ENCODE measurements at regions not wholly inside any gene's neighbourhood (a gene's known extent, or its start where the extent isn't known, plus 50 kb on each side); places are given as distances from the start of the nearest gene placed in this dataset.

GRCh38 chr20:61056116-61056515 is 195.9 kb upstream of the CDH4 start:
- TF ChIP-seq CTCF (IDR thresholded peaks at IDR 0.05) (no peak), POLR2A (IDR thresholded peaks at IDR 0.05) (no peak)
- Histone ChIP-seq H3K27me3 (no peaks in the 10 kb centered on the region), H3K36me3 (no peaks in the 10 kb centered on the region), H3K4me3 (no peak overlapping the region), H3K9me3 (no peaks in the 10 kb centered on the region), H3K27ac (no peak overlapping the region), H3K4me1 (no peaks in the 10 kb centered on the region)
- no peak for DNase-seq
- intact Hi-C loops (cut with DNase I; ENCODE audit: low total_unique reads) = no loop called here

- H3K36me3 ChIP-seq = no peaks in the 10 kb centered on the region
- intact Hi-C loops (cut with DNase I; ENCODE audit: low total_unique reads) = no loop called here
- TF ChIP-seq CTCF (IDR thresholded peaks at IDR 0.05) (no peak), POLR2A (IDR thresholded peaks at IDR 0.05) (no peak)
Observed at GRCh38 chr20:61056627-61057442, 195.2 kb upstream of the CDH4 start.

GRCh38 chr20:61057443-61058121 is 194.5 kb upstream of the CDH4 start:
- TF ChIP-seq CTCF (IDR thresholded peaks at IDR 0.05) = no peak
- TF ChIP-seq POLR2A (IDR thresholded peaks at IDR 0.05) = no peak
- Histone ChIP-seq H3K4me1 (no peaks in the 10 kb centered on the region), H3K36me3 (no peaks in the 10 kb centered on the region), H3K9me3 (no peaks in the 10 kb centered on the region), H3K27me3 (no peaks in the 10 kb centered on the region), H3K27ac (no peak overlapping the region), H3K4me3 (no peak overlapping the region)
- intact Hi-C loops (cut with DNase I; ENCODE audit: low total_unique reads) = no loop called here
- no peak for DNase-seq

More at GRCh38 chr20:61056627-61057442, 195.2 kb upstream of the CDH4 start:
- Histone ChIP-seq H3K27ac (no peak overlapping the region), H3K4me1 (no peaks in the 10 kb centered on the region), H3K27me3 (no peaks in the 10 kb centered on the region), H3K4me3 (no peak overlapping the region), H3K9me3 (no peaks in the 10 kb centered on the region)
- DNase-seq = no peak

GRCh38 chr20:61061981-61062380 is 190.1 kb upstream of the CDH4 start:
- H3K9me3 ChIP-seq = no peaks in the 10 kb centered on the region
- intact Hi-C loops (cut with DNase I; ENCODE audit: low total_unique reads) = no loop called here
- H3K27ac ChIP-seq = no peak overlapping the region
- H3K36me3 ChIP-seq = no peaks in the 10 kb centered on the region
- TF ChIP-seq CTCF (IDR thresholded peaks at IDR 0.05) (no peak), POLR2A (IDR thresholded peaks at IDR 0.05) (no peak)
- H3K4me3 ChIP-seq = no peak overlapping the region
- H3K27me3 ChIP-seq = no peaks in the 10 kb centered on the region
- DNase-seq = no peak
- no peaks in the 10 kb centered on the region for H3K4me1 ChIP-seq

GRCh38 chr20:61065853-61066252 is 186.2 kb upstream of the CDH4 start:
- TF ChIP-seq POLR2A (IDR thresholded peaks at IDR 0.05) = no peak
- no peak for TF ChIP-seq CTCF (IDR thresholded peaks at IDR 0.05)
- no peak overlapping the region for H3K4me3 ChIP-seq

More at GRCh38 chr20:61065853-61066252, 186.2 kb upstream of the CDH4 start:
- no peaks in the 10 kb centered on the region for H3K27me3 ChIP-seq
- no peaks in the 10 kb centered on the region for H3K4me1 ChIP-seq
- intact Hi-C loops (cut with DNase I; ENCODE audit: low total_unique reads) = no loop called here
- no peaks in the 10 kb centered on the region for H3K36me3 ChIP-seq
- H3K9me3 ChIP-seq = no peaks in the 10 kb centered on the region
- no peak overlapping the region for H3K27ac ChIP-seq
- DNase-seq = no peak

All from uterus (tissue), 3 donors.